LNCaP clone FGC (cell line): ENCODE measurements at regions not wholly inside any gene's neighbourhood (a gene's known extent, or its start where the extent isn't known, plus 50 kb on each side); places are given as distances from the start of the nearest gene placed in this dataset.
"Not testable (repeated sequence)": the region's sequence is repeated elsewhere in the genome, so short reads cannot be mapped to it uniquely, and the experiment has no call there.

Source experiments
- DNase-seq: peaks from one replicate; pipeline ENCODE4 v3.0.0-alpha.2; 2011; ENCODE audit warnings: low read depth
- H3K4me3 ChIP-seq: 2 replicates; pipeline ENCODE4 v1.5.1; 2011; ENCODE audit warnings: mild to moderate bottlenecking, low read depth, low read length, control low read depth
- CTCF ChIP-seq: IDR thresholded peaks from 2 replicates; pipeline ENCODE4 v1.5.1; 2012; ENCODE audit warnings: mild to moderate bottlenecking; ENCODE audit not compliant: control insufficient read depth, insufficient read depth; ENCODE audit errors: extremely low read depth

- TF ChIP-seq CTCF = no peak
- peak; percentile 84 for DNase-seq
- peak overlapping the region; percentile 8; the same call in 1 of the 2 replicates for H3K4me3 ChIP-seq
Measured at GRCh38 chr22:19607192-19608002, 83.2 kb upstream of the CLDN5 start.

GRCh38 chr22:19608003-19608690, 83.9 kb upstream of the CLDN5 start:
- TF ChIP-seq CTCF = no peak
- DNase-seq = no peak
- H3K4me3 ChIP-seq = no peak overlapping the region

GRCh38 chr22:19609753-19610152, 85.5 kb upstream of the CLDN5 start:
- not testable (repeated sequence) for DNase-seq, H3K4me3 ChIP-seq

GRCh38 chr22:19610518-19611253, 86.5 kb upstream of the CLDN5 start:
- no peak for DNase-seq
- H3K4me3 ChIP-seq = no peak overlapping the region
- no peak for TF ChIP-seq CTCF

- H3K4me3 ChIP-seq = no peak overlapping the region
- no peak for TF ChIP-seq CTCF
- DNase-seq = no peak
Measured at GRCh38 chr22:19611590-19611989, 87.4 kb upstream of the CLDN5 start.

- DNase-seq = no peak
- no peak overlapping the region for H3K4me3 ChIP-seq
- TF ChIP-seq CTCF = no peak
Measured at GRCh38 chr22:19612866-19613572, 88.8 kb upstream of the CLDN5 start.

- no peak for DNase-seq
- no peak overlapping the region for H3K4me3 ChIP-seq
- TF ChIP-seq CTCF = no peak
Measured at GRCh38 chr22:19614536-19614863, 90.3 kb upstream of the CLDN5 start.
